ENCODE measurements at regions not wholly inside any gene's neighbourhood (a gene's known extent, or its start where the extent isn't known, plus 50 kb on each side); places are given as distances from the start of the nearest gene placed in this dataset.

GRCh38 chr6:81609736-81610135, 142.7 kb downstream of the TENT5A start:
- DNase-seq (ENCODE audit: low spot score): no peak
- CTCF ChIA-PET: no interaction called here
- POLR2A ChIA-PET: no interaction called here
- H3K4me1 Mint-ChIP-seq: peaks cover 10% of the 10 kb centered on the region
- no peak for ATAC-seq
- no peak overlapping the region for H3K27ac Mint-ChIP-seq
- no peak overlapping the region for H3K4me3 Mint-ChIP-seq
- no peaks in the 10 kb centered on the region for H3K9me3 Mint-ChIP-seq
- no peaks in the 10 kb centered on the region for H3K27me3 Mint-ChIP-seq (ENCODE audit: low read depth)
- TF ChIP-seq TCF7 (CRISPR knock-in tag; IDR thresholded peaks at IDR 0.05; ENCODE audit: low read depth): no peak
- H3K36me3 Mint-ChIP-seq: no peaks in the 10 kb centered on the region

- Mint-ChIP-seq H3K4me3 (no peak overlapping the region), H3K4me1 (peaks cover 5% of the 10 kb centered on the region), H3K27me3 (ENCODE audit: low read depth) (no peaks in the 10 kb centered on the region), H3K36me3 (no peaks in the 10 kb centered on the region), H3K9me3 (peaks cover 8% of the 10 kb centered on the region), H3K27ac (no peak overlapping the region)
- POLR2A ChIA-PET: no interaction called here
- CTCF ChIA-PET: no interaction called here
- DNase-seq (ENCODE audit: low spot score) (no peak), ATAC-seq (no peak)
- no peak for TF ChIP-seq ZNF317 (CRISPR knock-in tag; IDR thresholded peaks at IDR 0.05; ENCODE audit: borderline replicate concordance, low read depth)
- no peak for TF ChIP-seq GRHL2 (CRISPR knock-in tag; IDR thresholded peaks at IDR 0.05; ENCODE audit: insufficient replicate concordance, severe bottlenecking)
- no peak for TF ChIP-seq HMGXB4 (CRISPR knock-in tag; IDR thresholded peaks at IDR 0.05)
- TF ChIP-seq NR1H2 (CRISPR knock-in tag; IDR thresholded peaks at IDR 0.05): no peak
- TF ChIP-seq ELF4 (CRISPR knock-in tag; IDR thresholded peaks at IDR 0.05; ENCODE audit: low read depth): no peak
- no peak for TF ChIP-seq E2F5 (CRISPR knock-in tag; IDR thresholded peaks at IDR 0.05)
- no peak for TF ChIP-seq ERG (CRISPR knock-in tag; IDR thresholded peaks at IDR 0.05)
- TF ChIP-seq NR3C1 (CRISPR knock-in tag; conservative IDR thresholded peaks at IDR 0.05; ENCODE audit: low read depth): no peak
- TF ChIP-seq AR (CRISPR knock-in tag; IDR thresholded peaks at IDR 0.05): no peak
- TF ChIP-seq FOXP1 (CRISPR knock-in tag; IDR thresholded peaks at IDR 0.05; ENCODE audit: borderline replicate concordance): no peak
- no peak for TF ChIP-seq MLX (CRISPR knock-in tag; IDR thresholded peaks at IDR 0.05)
- TF ChIP-seq ATF1 (CRISPR knock-in tag; IDR thresholded peaks at IDR 0.05): no peak
- no peak for TF ChIP-seq PRDM15 (CRISPR knock-in tag; IDR thresholded peaks at IDR 0.05)
- no peak for TF ChIP-seq ZBTB21 (CRISPR knock-in tag; IDR thresholded peaks at IDR 0.05; ENCODE audit: borderline replicate concordance)
Observed at GRCh38 chr6:81608776-81609175, 143.7 kb downstream of the TENT5A start.

Data from WTC11 (cell line).